OCI-M2 (cell line): ENCODE measurements at regions not wholly inside any gene's neighbourhood (a gene's known extent, or its start where the extent isn't known, plus 50 kb on each side); places are given as distances from the start of the nearest gene placed in this dataset.

Source experiments
- DNase-seq: peaks from one replicate; lab custom pipeline; 2025; ENCODE audit not compliant: unreplicated experiment; lab: John Stamatoyannopoulos, UW

- DNase-seq = no peak
Measured at GRCh38 chr2:198448789-198449188, 644.4 kb downstream of the PLCL1 start.

GRCh38 chr2:198444800-198445287, 640.5 kb downstream of the PLCL1 start:
- no peak for DNase-seq

DNA sequence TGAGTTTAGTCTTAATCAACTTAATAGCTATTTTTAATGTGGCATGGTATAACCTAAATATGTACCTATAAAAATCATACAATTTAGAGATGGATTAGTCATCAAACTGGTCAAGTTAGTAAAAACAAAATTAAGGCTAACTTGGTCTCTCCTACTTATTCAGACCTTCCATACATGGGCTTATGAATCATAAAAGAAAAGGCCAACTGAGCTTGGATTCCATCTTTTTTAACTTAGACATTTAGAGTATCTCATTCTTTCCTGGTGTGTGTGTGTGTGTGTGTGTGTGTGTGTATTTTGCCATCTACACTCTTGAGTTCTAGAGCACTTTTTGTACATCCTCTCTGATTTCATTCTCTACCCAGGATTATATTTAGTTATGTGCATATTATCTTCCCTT, 637.5 kb downstream of the PLCL1 start:
- DNase-seq = no peak

DNA sequence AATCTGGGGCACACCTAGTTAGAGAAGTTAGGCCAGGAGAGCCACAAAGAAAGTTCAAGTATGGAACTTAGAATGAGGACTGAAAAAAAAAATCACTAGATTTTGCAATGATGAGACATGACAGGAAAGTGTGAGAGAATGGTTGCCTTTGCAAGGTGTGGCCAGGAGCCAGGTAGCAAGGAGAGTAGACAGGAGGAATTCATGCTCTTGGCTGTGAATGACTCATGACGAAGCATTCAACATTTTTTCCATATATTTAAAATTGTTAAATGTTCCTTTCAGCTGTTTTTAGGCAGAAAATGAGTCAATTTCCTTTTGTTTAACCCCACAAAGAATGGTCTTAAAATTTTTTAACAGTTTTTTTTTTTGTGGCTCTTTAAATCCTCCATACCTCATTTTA, 636.9 kb downstream of the PLCL1 start:
- no peak for DNase-seq

- no peak for DNase-seq
Measured at GRCh38 chr2:198440833-198441232, 636.4 kb downstream of the PLCL1 start.

DNA sequence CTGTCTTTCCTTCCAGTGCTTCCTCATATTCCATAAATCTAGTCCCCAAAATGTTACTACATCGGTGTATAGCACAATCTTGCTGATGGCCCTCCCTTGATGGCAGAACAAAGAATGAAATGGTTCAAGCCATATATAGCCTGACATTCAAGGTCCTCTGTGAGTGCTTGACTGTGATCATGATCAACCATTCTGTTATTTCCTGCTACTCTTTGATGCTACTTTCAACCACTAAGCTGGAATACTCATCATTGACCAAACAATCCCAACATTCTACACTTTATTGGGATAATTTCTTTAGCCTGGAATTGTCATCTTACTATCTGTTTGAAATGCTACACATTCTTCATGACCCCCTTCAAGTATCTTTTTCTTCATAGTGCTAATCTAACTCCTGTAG, 633.9 kb downstream of the PLCL1 start:
- DNase-seq = no peak

- DNase-seq = no peak
Measured at GRCh38 chr2:198424112-198424511, 619.7 kb downstream of the PLCL1 start.

- no peak for DNase-seq
Measured at GRCh38 chr2:198417836-198418235, 613.4 kb downstream of the PLCL1 start.

DNA sequence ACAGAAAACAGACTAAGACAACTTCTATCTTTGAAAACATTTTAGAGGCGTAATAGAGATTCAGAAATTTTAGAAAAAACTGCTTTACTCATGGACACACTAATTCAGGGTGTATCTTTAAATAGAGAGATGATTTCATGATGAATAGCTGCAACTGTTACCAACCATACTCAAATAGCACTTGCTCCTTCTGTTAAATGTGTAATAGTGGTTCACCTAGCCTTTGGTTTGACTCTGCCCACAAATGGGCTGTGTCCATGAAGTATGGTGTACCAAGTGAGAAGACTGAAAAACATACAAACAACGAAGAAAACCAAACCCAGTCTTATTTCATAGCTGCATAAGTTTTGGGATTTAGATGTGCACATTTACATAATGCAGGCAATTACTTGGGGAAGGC, 610.6 kb downstream of the PLCL1 start:
- DNase-seq = no peak

DNA sequence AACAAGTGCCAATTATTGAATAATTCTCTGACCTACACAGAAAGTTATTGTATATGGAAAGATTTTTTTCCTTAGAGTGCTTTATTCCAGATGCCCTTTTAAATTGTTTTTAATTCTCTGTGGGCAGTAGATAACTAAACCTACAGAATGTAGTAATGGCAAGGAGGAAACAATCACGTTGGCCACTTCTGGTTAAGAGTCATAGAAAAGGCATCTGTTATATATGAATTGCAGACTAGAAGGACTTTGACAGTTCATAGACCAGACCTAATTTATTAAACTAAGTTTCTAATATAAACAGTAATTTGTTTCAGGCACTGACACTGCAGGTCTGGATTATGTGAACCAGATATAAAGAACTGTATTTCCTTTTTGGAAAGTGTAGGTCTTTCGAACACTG, 607.5 kb downstream of the PLCL1 start:
- no peak for DNase-seq

GRCh38 chr2:198408171-198408570, 603.8 kb downstream of the PLCL1 start:
- no peak for DNase-seq

- DNase-seq = no peak
Measured at GRCh38 chr2:198405311-198405710, 600.9 kb downstream of the PLCL1 start.

DNA sequence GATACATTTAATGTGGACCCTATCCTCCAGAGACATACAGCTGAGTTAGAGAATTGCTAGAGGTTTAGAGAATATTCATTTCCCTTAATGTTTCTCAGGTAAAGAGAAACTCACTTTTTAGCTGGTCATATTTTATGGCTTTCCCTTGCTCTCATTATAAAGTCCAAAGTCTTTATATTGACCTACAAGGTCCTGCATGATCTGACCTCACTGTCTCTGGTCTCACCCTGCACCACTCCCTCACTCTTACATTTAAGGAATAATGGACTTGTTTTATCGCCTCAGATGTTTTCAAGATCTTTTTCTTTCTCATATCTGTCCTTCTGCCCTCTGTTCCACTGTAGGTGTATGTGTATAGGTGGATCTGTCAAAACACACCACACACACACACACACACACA, 597.3 kb downstream of the PLCL1 start:
- no peak for DNase-seq

DNA sequence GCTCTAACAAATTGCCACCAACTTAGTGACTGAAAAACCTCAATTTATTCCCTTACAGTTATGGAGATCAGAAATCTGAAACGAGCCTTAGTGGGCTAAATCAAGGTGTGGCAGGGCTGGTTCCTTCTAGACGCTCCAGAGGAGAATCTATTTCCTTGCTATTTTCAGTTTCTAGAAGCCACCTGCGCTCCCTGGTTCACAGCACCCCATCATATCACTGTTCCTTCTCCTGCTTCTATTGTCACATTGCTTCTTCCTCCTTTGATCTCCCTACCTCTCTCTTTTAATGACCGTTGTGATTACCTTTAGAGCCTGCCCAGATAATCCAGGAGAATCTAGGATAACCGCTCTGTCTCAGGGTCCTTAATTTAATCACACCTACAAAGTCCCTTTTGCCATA, 596.6 kb downstream of the PLCL1 start:
- no peak for DNase-seq

- DNase-seq = no peak
Measured at GRCh38 chr2:198394208-198394607, 589.8 kb downstream of the PLCL1 start.

GRCh38 chr2:198390670-198391069, 586.3 kb downstream of the PLCL1 start:
- no peak for DNase-seq

DNA sequence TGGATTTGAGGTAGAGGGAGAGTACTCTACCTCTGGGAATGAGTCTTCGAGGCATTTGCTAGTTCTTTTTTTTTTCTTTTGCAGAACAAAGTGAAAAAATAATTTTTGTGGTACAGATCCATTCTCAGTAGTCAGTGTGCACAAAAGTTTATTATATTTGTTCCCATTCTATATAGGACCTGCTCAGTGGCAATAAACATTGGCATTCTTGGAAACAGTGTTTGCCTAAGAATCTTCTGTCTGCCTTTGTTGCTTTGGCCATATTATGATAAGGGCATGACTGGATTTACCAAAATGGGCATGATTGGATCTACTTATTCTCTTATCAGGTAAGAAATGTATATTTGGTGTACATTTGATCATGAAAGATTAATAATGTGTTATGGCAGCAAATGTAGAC, 583.3 kb downstream of the PLCL1 start:
- no peak for DNase-seq

- DNase-seq = no peak
Measured at GRCh38 chr2:198385856-198386255, 581.5 kb downstream of the PLCL1 start.

GRCh38 chr2:198385326-198385725, 580.9 kb downstream of the PLCL1 start:
- no peak for DNase-seq

DNA sequence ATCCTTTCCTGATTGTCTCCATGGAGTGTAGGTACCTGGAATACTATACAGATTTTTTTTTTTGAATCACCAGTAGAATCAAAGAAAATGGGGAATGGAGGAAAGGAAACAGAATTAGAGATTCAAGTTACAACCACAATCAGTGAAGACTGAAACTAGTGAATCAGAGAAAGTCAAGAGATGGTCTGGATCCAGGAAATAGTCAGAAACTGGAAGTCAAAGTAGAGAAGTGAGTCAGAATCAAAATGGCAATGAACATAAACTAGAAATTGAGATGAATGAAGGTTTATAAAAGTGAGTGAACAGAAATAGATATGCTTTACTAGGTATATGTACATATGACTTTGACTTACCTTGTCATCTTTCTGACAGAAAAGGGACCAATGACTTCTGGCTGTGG, 579.0 kb downstream of the PLCL1 start:
- no peak for DNase-seq

- no peak for DNase-seq
Measured at GRCh38 chr2:198382811-198383210, 578.4 kb downstream of the PLCL1 start.

DNA sequence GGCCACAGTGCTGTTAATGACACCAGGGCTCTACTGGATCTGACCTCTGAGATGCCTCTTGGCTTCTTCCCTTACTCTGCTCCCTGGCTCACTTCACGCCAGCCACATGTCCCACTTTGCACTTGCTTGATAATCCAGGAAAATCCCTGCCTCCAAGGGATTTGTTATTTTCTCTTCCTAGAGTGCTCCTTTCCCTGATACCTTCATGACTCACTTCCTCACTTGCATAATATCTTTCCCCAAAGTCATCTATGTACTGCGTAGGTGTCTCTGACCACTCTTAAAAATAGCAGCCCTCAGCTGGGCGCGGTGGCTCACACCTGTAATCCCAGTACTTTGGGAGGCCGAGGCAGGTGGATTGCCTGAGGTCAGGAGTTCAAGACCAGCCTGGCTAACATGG, 572.3 kb downstream of the PLCL1 start:
- DNase-seq = no peak

DNA sequence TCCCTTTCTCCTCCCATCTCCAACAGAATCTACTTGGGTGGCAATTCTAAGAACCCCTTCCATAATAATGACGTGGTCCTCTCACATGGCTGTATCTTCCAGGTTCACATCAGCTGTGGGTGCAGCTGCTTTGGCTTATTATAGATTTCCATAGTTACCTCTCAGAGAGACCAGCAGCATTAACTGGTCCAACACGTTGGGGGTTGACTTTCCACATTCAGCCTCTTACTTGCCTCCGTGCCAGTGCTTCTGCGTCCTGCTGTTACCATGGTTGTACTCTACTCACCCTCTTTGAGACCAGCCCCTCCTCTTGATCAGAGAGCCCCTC, 570.7 kb downstream of the PLCL1 start:
- DNase-seq = no peak
